DOHH2 (cell line): ENCODE measurements at regions not wholly inside any gene's neighbourhood (a gene's known extent, or its start where the extent isn't known, plus 50 kb on each side); places are given as distances from the start of the nearest gene placed in this dataset.

Source experiments
- CTCF ChIP-seq: fragments of 200-600 bp; sonication (generic); IDR thresholded peaks from one replicate; pipeline ENCODE4 v1.5.1; 2014; ENCODE audit warnings: antibody characterized with exemption, mild to moderate bottlenecking, low read depth, low read length; ENCODE audit not compliant: poor library complexity, severe bottlenecking
- EZH2phosphoT487 ChIP-seq: fragments of 200-600 bp; sonication (generic); IDR thresholded peaks from 2 replicates; pipeline ENCODE4 v1.6.1; 2017; ENCODE audit warnings: borderline replicate concordance, mild to moderate bottlenecking, antibody characterized with exemption, low read length, moderate library complexity, mixed read lengths

GRCh38 chrX:75673468-75673867, 111.6 kb downstream of the MAGEE2 start:
- TF ChIP-seq CTCF: no peak
- TF ChIP-seq EZH2phosphoT487: no peak
